Thoracic aorta (tissue), 2 donors: ENCODE measurements at regions not wholly inside any gene's neighbourhood (a gene's known extent, or its start where the extent isn't known, plus 50 kb on each side); places are given as distances from the start of the nearest gene placed in this dataset.

Experiments used
- ATAC-seq: fragments of 150-250 bp; one replicate; pipeline ENCODE4 v1.8.0; 2017; ENCODE audit warnings: low read depth; ENCODE audit not compliant: insufficient number of reproducible peaks, low FRiP score
- DNase-seq: peaks from one replicate; pipeline ENCODE4 v3.0.0-alpha.2; 2020; ENCODE audit warnings: low spot score
- H3K27ac ChIP-seq, 2 donors: fragments of 200-600 bp; sonication (generic); 1 replicate in 1 of 2; 2 replicates in 1 of 2; pipeline ENCODE4 v1.5.1; 2016; ENCODE audit warnings: mild to moderate bottlenecking in 2 of 2, moderate library complexity in 2 of 2
- H3K27me3 ChIP-seq: fragments of 200-600 bp; sonication (generic); replicated peaks from 2 replicates; pipeline ENCODE4 v1.6.0; 2016; ENCODE audit warnings: mild to moderate bottlenecking; ENCODE audit not compliant: insufficient read depth
- H3K36me3 ChIP-seq: fragments of 200-600 bp; sonication (generic); one replicate; pipeline ENCODE4 v1.5.1; 2016
- H3K4me1 ChIP-seq, 2 donors: fragments of 200-600 bp; sonication (generic); 1 replicate in 1 of 2; 2 replicates in 1 of 2; pipeline versions ENCODE4 v1.5.1 to v1.6.0; 2016; ENCODE audit warnings: low read depth in 2 of 2, mild to moderate bottlenecking in 1 of 2; ENCODE audit not compliant: control insufficient read depth in 1 of 2
- H3K4me3 ChIP-seq: fragments of 200-600 bp; sonication (generic); 2 replicates; pipeline ENCODE4 v1.5.1; 2016; ENCODE audit warnings: mild to moderate bottlenecking
- H3K9me3 ChIP-seq: fragments of 200-600 bp; sonication (generic); 2 replicates; pipeline ENCODE4 v1.5.1; 2016
- TF ChIP-seq, protein P1 (sequence below): fragments of 200-600 bp; sonication (generic); IDR thresholded peaks from one replicate; pipeline ENCODE4 v1.5.1; 2019; ENCODE audit warnings: antibody characterized with exemption

DNA sequence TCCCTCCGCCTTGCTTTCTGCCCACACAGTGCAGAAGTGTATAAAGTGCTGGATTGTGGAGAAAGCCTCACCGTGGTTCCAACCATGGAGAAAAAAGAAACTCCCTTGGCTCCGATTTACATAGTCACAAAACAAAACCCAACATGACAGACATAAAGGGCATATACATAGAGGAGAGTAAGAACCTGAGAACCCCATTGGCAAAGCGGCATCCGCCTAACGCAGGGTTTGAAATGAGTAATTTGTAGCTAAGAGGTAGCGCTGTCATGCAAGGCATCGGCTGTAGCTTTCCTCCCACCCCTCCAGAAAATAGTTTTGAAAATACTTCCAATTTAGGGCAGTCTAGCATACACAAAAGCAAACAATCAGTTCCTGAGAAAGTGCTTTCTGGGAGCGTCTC, 126.0 kb upstream of the NRBF2 start:
- H3K27ac ChIP-seq, result no peak overlapping the region
- TF ChIP-seq, protein P1, sequence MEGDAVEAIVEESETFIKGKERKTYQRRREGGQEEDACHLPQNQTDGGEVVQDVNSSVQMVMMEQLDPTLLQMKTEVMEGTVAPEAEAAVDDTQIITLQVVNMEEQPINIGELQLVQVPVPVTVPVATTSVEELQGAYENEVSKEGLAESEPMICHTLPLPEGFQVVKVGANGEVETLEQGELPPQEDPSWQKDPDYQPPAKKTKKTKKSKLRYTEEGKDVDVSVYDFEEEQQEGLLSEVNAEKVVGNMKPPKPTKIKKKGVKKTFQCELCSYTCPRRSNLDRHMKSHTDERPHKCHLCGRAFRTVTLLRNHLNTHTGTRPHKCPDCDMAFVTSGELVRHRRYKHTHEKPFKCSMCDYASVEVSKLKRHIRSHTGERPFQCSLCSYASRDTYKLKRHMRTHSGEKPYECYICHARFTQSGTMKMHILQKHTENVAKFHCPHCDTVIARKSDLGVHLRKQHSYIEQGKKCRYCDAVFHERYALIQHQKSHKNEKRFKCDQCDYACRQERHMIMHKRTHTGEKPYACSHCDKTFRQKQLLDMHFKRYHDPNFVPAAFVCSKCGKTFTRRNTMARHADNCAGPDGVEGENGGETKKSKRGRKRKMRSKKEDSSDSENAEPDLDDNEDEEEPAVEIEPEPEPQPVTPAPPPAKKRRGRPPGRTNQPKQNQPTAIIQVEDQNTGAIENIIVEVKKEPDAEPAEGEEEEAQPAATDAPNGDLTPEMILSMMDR, result no peak
- no peaks in the 10 kb centered on the region for H3K36me3 ChIP-seq
- no peak overlapping the region for H3K4me3 ChIP-seq
- DNase-seq, result no peak
- no peaks in the 10 kb centered on the region for H3K9me3 ChIP-seq
- no peaks in the 10 kb centered on the region for H3K27me3 ChIP-seq
- no peaks in the 10 kb centered on the region for H3K4me1 ChIP-seq
- ATAC-seq, result no peak

DNA sequence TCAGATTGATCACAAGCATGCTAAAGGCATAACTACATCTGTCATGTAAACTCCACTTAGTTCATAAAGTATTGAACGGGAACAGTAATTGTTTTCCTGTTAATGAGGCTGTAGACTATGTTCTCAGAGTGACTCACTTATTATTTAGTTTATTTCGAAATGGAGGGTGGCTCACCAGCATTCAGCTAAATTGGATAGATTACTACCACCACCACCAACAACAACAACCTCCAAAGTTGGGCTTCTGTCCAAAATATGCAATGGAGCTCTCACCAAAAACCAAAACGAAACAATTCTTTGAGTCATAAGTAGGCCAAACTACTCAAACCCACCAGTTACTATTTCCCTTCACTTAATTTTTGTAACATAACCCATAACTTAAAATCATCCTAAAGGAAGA, 127.9 kb upstream of the NRBF2 start:
- no peaks in the 10 kb centered on the region for H3K27me3 ChIP-seq
- H3K36me3 ChIP-seq, result no peaks in the 10 kb centered on the region
- no peak overlapping the region for H3K4me3 ChIP-seq
- H3K9me3 ChIP-seq, result no peaks in the 10 kb centered on the region
- H3K27ac ChIP-seq, result no peak overlapping the region
- TF ChIP-seq, protein P1, result no peak
- no peaks in the 10 kb centered on the region for H3K4me1 ChIP-seq
- DNase-seq (no peak), ATAC-seq (no peak)

DNA sequence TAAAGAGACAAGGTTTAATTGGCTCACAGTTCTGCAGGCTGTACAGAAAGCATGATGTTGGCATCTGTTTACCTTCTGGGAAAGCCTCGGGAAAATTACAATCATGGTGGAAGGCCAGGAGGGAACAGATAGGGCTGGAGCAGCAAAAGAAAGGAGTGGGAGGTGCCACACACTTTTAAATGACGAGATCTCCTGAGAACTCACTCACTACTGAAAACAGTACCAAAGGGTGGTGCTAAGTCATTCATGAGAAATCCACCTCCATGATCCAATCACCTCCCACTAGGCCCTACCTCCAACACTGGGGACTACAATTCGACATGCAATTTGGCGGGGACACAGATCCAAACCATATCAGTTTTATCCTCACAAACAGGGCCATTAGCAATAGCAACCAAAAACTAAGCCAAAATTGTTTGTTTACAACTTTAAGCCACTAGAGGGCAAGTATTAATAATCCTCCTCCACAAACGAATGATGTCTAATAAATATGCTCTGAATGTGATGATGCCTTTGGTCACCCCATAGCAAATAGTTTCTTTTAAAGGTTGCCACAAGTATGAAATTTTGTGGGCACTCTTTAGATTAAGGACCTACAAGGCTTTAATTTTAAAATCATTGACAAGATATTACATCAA, 129.2 kb upstream of the NRBF2 start:
- Histone ChIP-seq H3K36me3 (no peaks in the 10 kb centered on the region), H3K4me1 (no peaks in the 10 kb centered on the region), H3K27ac (no peak overlapping the region), H3K27me3 (no peaks in the 10 kb centered on the region), H3K4me3 (no peak overlapping the region), H3K9me3 (no peaks in the 10 kb centered on the region)
- no peak for DNase-seq
- no peak for ATAC-seq
- TF ChIP-seq, protein P1, result peak; percentile 13

DNA sequence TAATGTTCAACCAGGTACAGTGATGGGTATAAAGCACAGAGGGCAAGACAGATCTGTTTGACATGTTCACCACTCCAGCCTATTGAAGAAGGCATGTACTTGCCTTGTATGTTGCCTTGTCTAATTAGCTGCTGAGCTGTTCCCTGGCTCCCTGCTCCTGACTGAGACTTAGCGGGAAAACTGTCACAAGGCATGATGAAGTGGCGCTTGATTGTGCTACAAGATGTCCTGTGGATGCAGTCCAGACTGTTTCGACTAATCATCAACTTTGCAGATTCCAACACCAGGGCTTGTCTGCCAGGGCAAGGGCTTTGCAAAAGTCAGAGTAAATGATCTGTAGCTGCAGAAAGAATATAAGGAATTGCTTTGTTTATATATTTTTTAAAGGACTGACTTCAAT, 136.2 kb upstream of the NRBF2 start:
- no peak for ATAC-seq
- H3K9me3 ChIP-seq, result no peaks in the 10 kb centered on the region
- no peak overlapping the region for H3K27ac ChIP-seq
- H3K36me3 ChIP-seq, result no peaks in the 10 kb centered on the region
- no peak for DNase-seq
- H3K27me3 ChIP-seq, result no peaks in the 10 kb centered on the region
- H3K4me1 ChIP-seq, result peaks cover 0 to 9% of the 10 kb centered on the region in 2 donors
- TF ChIP-seq, protein P1, result no peak
- no peak overlapping the region for H3K4me3 ChIP-seq

DNA sequence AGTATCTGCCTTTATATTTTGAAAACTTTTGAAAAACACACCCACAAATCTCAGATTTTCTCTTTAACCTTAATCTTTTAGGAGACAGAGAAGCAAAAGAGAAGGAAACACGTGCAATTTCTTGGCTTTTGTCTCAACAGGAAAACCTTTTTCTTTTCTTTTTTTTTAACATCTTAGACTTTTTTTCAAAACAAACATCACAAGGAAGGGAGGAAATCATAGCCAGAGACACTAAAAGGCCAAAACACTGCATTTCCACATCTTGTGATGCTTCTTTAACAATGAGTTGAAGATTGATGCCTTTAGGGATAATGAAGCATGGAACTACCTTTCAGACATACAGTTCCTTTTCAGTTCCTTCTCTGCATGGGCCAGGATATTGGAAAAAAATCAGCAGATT, 136.6 kb upstream of the NRBF2 start:
- Histone ChIP-seq H3K4me3 (no peak overlapping the region), H3K27ac (no peak overlapping the region), H3K4me1 (peaks cover 0 to 9% of the 10 kb centered on the region in 2 donors), H3K27me3 (no peaks in the 10 kb centered on the region), H3K36me3 (no peaks in the 10 kb centered on the region), H3K9me3 (no peaks in the 10 kb centered on the region)
- DNase-seq, result no peak
- TF ChIP-seq, protein P1, result no peak
- ATAC-seq, result no peak
